ENCODE measurements at regions not wholly inside any gene's neighbourhood (a gene's known extent, or its start where the extent isn't known, plus 50 kb on each side); places are given as distances from the start of the nearest gene placed in this dataset.

- no peak for DNase-seq
Observed at GRCh38 chr4:108398316-108398715, 222.1 kb upstream of the RPL34 start.

GRCh38 chr4:108397850-108398249, 222.5 kb upstream of the RPL34 start:
- no peak for DNase-seq

- no peak for DNase-seq
Observed at GRCh38 chr4:108396900-108397497, 223.4 kb upstream of the RPL34 start.

GRCh38 chr4:108395786-108396185, 224.6 kb upstream of the RPL34 start:
- no peak for DNase-seq

GRCh38 chr4:108393890-108394472, 225.2 kb upstream of the LEF1 start:
- DNase-seq: no peak

GRCh38 chr4:108391701-108392455, 223.1 kb upstream of the LEF1 start:
- DNase-seq: no peak

GRCh38 chr4:108385076-108385475, 216.3 kb upstream of the LEF1 start:
- no peak for DNase-seq

- no peak for DNase-seq
Observed at GRCh38 chr4:108384544-108384943, 215.8 kb upstream of the LEF1 start.

- DNase-seq: no peak
Observed at GRCh38 chr4:108383157-108383556, 214.4 kb upstream of the LEF1 start.

- DNase-seq: no peak
Observed at GRCh38 chr4:108382751-108383150, 214.0 kb upstream of the LEF1 start.

- no peak for DNase-seq
Observed at GRCh38 chr4:108378164-108378563, 209.4 kb upstream of the LEF1 start.

- no peak for DNase-seq
Observed at GRCh38 chr4:108377021-108377420, 208.3 kb upstream of the LEF1 start.

GRCh38 chr4:108375434-108375833, 206.7 kb upstream of the LEF1 start:
- DNase-seq: no peak

GRCh38 chr4:108372681-108373080, 203.9 kb upstream of the LEF1 start:
- DNase-seq: no peak

GRCh38 chr4:108371282-108371681, 202.6 kb upstream of the LEF1 start:
- DNase-seq: no peak

- DNase-seq: no peak
Observed at GRCh38 chr4:108370291-108371141, 201.8 kb upstream of the LEF1 start.

- no peak for DNase-seq
Observed at GRCh38 chr4:108369035-108369655, 200.4 kb upstream of the LEF1 start.

- DNase-seq: no peak
Observed at GRCh38 chr4:108367751-108368150, 199.0 kb upstream of the LEF1 start.

- no peak for DNase-seq
Observed at GRCh38 chr4:108366716-108367115, 198.0 kb upstream of the LEF1 start.

- no peak for DNase-seq
Observed at GRCh38 chr4:108365551-108365950, 196.8 kb upstream of the LEF1 start.

- DNase-seq: no peak
Observed at GRCh38 chr4:108361886-108362285, 193.2 kb upstream of the LEF1 start.

GRCh38 chr4:108361446-108361820, 192.7 kb upstream of the LEF1 start:
- DNase-seq: no peak

Measured in activated naive CD4-positive, alpha-beta T cell treated with Interleukin-2 at 50 U/mL for 16 hours (primary cell).